Neural cell (in vitro differentiated cells): ENCODE measurements at regions not wholly inside any gene's neighbourhood (a gene's known extent, or its start where the extent isn't known, plus 50 kb on each side); places are given as distances from the start of the nearest gene placed in this dataset.

Source experiments
- CTCF ChIP-seq: fragments of 450-650 bp; IDR thresholded peaks from 2 replicates; pipeline ENCODE4 v1.5.1; 2014; ENCODE audit warnings: antibody characterized with exemption, mild to moderate bottlenecking, moderate library complexity; ENCODE audit not compliant: poor library complexity, severe bottlenecking
- MXI1 ChIP-seq: fragments of 450-650 bp; conservative IDR thresholded peaks from 2 replicates; pipeline ENCODE4 v1.6.1; 2014; ENCODE audit warnings: antibody characterized with exemption, mild to moderate bottlenecking; ENCODE audit not compliant: poor library complexity, severe bottlenecking
- POLR2AphosphoS5 ChIP-seq: IDR thresholded peaks from 2 replicates; pipeline ENCODE4 v1.6.1; 2012
- RAD21 ChIP-seq: fragments of 450-650 bp; conservative IDR thresholded peaks from 2 replicates; pipeline ENCODE4 v1.6.1; 2014; ENCODE audit warnings: antibody characterized with exemption, mild to moderate bottlenecking, moderate library complexity
- REST ChIP-seq: IDR thresholded peaks from 2 replicates; pipeline ENCODE4 v1.6.1; 2012; ENCODE audit warnings: borderline replicate concordance
- SMC3 ChIP-seq: fragments of 450-650 bp; conservative IDR thresholded peaks from 2 replicates; pipeline ENCODE4 v1.6.1; 2014; ENCODE audit warnings: antibody characterized with exemption, mild to moderate bottlenecking, moderate library complexity; ENCODE audit not compliant: poor library complexity

GRCh38 chr9:71557310-71557709 is 211.0 kb downstream of the CEMIP2 start:
- no peak for TF ChIP-seq CTCF
- TF ChIP-seq POLR2AphosphoS5 = no peak
- TF ChIP-seq RAD21 = no peak
- no peak for TF ChIP-seq REST
- TF ChIP-seq MXI1 = no peak
- no peak for TF ChIP-seq SMC3
